ENCODE measurements at regions not wholly inside any gene's neighbourhood (a gene's known extent, or its start where the extent isn't known, plus 50 kb on each side); places are given as distances from the start of the nearest gene placed in this dataset.

DNA sequence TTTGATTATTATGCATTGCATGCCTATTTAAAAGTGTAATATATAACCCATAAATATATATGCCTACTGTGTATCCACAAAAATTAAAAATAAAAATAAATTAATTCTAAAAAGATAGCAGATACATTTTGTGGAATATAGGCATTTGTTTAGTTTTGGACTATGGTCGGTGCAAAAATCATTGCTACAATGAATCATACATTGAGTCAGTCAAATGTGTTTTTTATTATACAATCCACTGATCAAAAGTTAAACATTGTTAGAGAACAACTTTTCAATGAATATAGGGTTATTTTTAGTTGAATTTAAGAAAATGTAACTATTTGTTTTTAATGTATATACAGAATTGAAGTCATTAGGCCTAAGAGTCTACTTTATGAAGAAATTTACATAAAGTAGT is 885.9 kb downstream of the EFNA5 start:
- Histone ChIP-seq H3K36me3 (ENCODE audit: control insufficient read depth in 1 of 2, insufficient read depth in 2 of 2, low read length in 2 of 2) (no peaks in the 10 kb centered on the region), H3K9ac (ENCODE audit: low read length) (no peak overlapping the region), H3K4me1 (ENCODE audit: control insufficient read depth in 1 of 2, insufficient read depth in 2 of 2, low read length in 2 of 2) (no peaks in the 10 kb centered on the region), H3K9me3 (ENCODE audit: control insufficient read depth in 1 of 2, insufficient read depth in 1 of 2, low read depth in 1 of 2, low read length in 2 of 2) (no peaks in the 10 kb centered on the region), H3K9me2 (ENCODE audit: insufficient read depth) (no peaks in the 10 kb centered on the region), H4K20me1 (ENCODE audit: insufficient read depth) (no peaks in the 10 kb centered on the region), H3K79me2 (ENCODE audit: insufficient read depth, low read length) (no peaks in the 10 kb centered on the region), H3K27me3 (ENCODE audit: insufficient read depth, low read length) (no peaks in the 10 kb centered on the region), H3K4me3 (replicated peaks in 1 of 2; ENCODE audit: low read depth in 1 of 2, low read length in 2 of 2) (no peak overlapping the region), H2AFZ (ENCODE audit: low read depth, low read length, poor library complexity, severe bottlenecking) (no peak overlapping the region), H3K4me2 (ENCODE audit: low read length) (no peak overlapping the region), H3K27ac (ENCODE audit: low read depth, low read length) (no peak overlapping the region)
- BruUV-seq (replicated peaks) = no TSS peak
- CTCF ChIA-PET = no interaction called here
- no peak for DNase-seq (ENCODE audit: low read depth, low spot score)
- no peak for ATAC-seq
- RAD21 ChIA-PET (ENCODE audit: low non-redundant PET in 1 of 2, low total read pairs in 2 of 2, uncharacterized antibody in 2 of 2, unreplicated experiment in 2 of 2) = no interaction called here
- POLR2A ChIA-PET = no interaction called here
- TF ChIP-seq YY1 (IDR thresholded peaks at IDR 0.05; ENCODE audit: extremely low read depth, insufficient replicate concordance, low read depth, low read length) = no peak
- no peak for TF ChIP-seq ZBTB33 (IDR thresholded peaks at IDR 0.05; ENCODE audit: extremely low read depth, insufficient replicate concordance, low read length)
- no peak for TF ChIP-seq EZH2 (IDR thresholded peaks at IDR 0.05)
- no peak for TF ChIP-seq SP1 (IDR thresholded peaks at IDR 0.05; ENCODE audit: low read depth)
- no peak for TF ChIP-seq JUND (IDR thresholded peaks at IDR 0.05)
- no peak for TF ChIP-seq POLR2AphosphoS5 (IDR thresholded peaks at IDR 0.05; ENCODE audit: low read depth, low read length)
- TF ChIP-seq ZNF274 (IDR thresholded peaks at IDR 0.05; ENCODE audit: low read depth, low read length) = no peak
- no peak for TF ChIP-seq RAD21 (IDR thresholded peaks at IDR 0.05; ENCODE audit: low read depth)
- TF ChIP-seq SRF (IDR thresholded peaks at IDR 0.05; ENCODE audit: low read depth) = no peak
- TF ChIP-seq FOSL1 (IDR thresholded peaks at IDR 0.05; ENCODE audit: low read depth) = no peak
- no peak for TF ChIP-seq ELF1 (IDR thresholded peaks at IDR 0.05; ENCODE audit: borderline replicate concordance, low read depth)
- intact Hi-C loops (cut with micrococcal nuclease) = no loop called here

Data from HCT116 (cell line).